Astrocyte of the spinal cord (primary cell): ENCODE measurements at regions not wholly inside any gene's neighbourhood (a gene's known extent, or its start where the extent isn't known, plus 50 kb on each side); places are given as distances from the start of the nearest gene placed in this dataset.

Experiments used
- DNase-seq: peaks from one replicate; pipeline ENCODE4 v3.0.0; 2011; ENCODE audit warnings: low read depth, low spot score
- H3K4me3 ChIP-seq: 2 replicates; pipeline ENCODE4 v1.5.1; 2011; ENCODE audit warnings: low read depth, mild to moderate bottlenecking, low read length, moderate library complexity
- in situ Hi-C: cut with HindIII; loops from 2 replicates; pipeline ENCODE4 v1.10.0; 2017; ENCODE audit warnings: low sequenced_read_pairs
- TF ChIP-seq, protein P1 (sequence below): IDR thresholded peaks from 2 replicates; pipeline ENCODE4 v1.5.1; 2012; ENCODE audit warnings: low read depth, mild to moderate bottlenecking, low read length, inconsistent platforms

DNA sequence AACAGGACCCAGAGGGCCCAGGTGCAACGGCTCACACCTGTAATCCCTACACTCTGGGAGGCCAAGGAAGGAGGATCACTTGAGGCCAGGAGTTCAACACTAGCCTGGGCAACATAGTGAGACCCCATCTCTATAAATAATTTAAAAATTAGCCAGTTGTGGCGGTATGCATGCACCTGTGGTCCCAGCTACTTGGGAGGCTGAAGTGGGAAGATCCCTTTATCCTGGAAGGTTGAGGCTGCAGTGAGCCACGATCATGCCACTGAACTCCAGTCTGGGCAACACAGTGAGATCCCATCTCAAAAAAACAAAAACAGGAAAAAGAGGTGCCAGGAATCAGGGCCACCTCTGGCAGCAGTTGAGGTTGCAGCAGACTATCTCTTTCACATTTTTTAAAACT lies 85.7 kb upstream of the NUDT7 start:
- in situ Hi-C loops: no loop called here

DNA sequence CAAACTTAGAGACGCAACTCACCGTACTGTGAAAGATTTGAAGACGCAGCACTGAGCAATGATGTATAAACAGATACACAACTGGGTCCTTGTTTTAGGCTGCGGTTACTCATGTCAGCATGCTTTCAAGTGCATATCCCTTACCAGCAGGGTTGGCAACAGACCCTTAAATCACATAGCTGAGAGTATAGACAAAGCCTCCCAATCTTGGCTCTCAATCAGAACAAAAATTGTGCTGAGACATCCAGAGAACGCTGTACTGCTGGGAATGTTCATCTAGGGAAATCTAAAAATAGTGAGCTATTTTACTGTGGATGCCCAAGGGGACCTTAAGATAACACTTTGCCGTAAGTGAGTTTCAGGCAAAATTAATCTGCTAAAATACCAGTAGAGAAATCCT lies 84.4 kb upstream of the NUDT7 start:
- DNase-seq: no peak
- TF ChIP-seq, protein P1, sequence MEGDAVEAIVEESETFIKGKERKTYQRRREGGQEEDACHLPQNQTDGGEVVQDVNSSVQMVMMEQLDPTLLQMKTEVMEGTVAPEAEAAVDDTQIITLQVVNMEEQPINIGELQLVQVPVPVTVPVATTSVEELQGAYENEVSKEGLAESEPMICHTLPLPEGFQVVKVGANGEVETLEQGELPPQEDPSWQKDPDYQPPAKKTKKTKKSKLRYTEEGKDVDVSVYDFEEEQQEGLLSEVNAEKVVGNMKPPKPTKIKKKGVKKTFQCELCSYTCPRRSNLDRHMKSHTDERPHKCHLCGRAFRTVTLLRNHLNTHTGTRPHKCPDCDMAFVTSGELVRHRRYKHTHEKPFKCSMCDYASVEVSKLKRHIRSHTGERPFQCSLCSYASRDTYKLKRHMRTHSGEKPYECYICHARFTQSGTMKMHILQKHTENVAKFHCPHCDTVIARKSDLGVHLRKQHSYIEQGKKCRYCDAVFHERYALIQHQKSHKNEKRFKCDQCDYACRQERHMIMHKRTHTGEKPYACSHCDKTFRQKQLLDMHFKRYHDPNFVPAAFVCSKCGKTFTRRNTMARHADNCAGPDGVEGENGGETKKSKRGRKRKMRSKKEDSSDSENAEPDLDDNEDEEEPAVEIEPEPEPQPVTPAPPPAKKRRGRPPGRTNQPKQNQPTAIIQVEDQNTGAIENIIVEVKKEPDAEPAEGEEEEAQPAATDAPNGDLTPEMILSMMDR: no peak
- H3K4me3 ChIP-seq: no peak overlapping the region
- in situ Hi-C loops: no loop called here

More for the DNA sequence above, 85.7 kb upstream of the NUDT7 start:
- DNase-seq: no peak
- no peak overlapping the region for H3K4me3 ChIP-seq
- TF ChIP-seq, protein P1: no peak

DNA sequence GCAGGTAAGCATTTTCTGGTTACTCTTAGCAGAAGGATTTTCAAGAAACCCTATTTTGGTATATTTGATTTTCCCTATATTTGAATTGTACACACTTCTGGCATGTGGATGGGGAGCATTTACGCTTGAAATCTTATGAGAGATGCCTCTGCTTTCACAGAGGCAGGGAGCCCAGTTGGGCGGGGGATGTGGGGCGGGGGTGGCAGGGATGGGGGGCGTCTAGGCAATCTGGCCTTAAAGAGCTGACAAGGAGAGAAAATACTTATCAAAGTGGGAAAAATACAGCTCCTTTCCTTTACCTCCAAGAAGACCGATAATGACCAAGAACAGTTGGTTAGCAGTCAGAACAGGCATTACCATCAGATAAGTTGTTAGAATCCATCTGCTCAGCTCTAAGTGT lies 79.1 kb upstream of the NUDT7 start:
- TF ChIP-seq, protein P1: no peak
- in situ Hi-C loops: no loop called here
- no peak overlapping the region for H3K4me3 ChIP-seq
- DNase-seq: no peak

DNA sequence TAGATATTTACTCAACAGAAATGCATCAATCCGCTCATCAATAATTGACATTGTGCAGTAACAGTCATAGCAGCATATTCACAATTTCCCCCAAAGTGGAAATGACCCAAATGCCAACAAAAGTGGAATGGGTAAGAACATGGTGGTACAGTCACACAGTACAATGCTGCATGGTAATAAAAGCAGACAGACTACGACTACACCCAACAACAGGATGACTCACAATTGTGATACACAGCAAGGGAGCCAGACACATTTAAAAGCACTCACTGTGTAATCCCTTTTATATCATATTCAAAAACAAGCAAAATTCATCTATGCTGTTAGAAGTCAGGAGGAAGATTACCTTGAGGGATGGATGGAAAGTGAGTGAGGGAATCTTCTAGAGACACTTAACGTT lies 76.5 kb upstream of the NUDT7 start:
- no peak overlapping the region for H3K4me3 ChIP-seq
- in situ Hi-C loops: no loop called here
- TF ChIP-seq, protein P1: no peak
- no peak for DNase-seq

DNA sequence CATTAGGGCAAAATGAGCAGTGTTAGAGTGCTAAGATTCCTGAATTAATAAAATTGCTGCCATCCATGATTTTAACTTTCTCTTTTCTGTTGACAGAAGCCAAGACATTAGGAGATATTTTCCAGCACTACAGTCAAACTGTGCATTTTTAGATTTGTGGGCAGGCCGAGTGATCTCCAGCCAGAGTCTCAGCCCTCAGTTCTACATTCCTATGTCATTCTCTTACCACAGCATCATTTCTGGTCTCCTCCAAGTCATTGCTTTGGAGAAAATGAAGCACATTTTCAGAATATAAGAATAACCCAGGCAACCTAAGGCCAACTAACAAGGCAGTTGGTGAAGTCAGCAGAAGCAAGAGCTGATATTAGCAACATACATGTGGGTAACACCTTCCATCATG lies 74.6 kb upstream of the NUDT7 start:
- TF ChIP-seq, protein P1: no peak
- H3K4me3 ChIP-seq: no peak overlapping the region
- in situ Hi-C loops: no loop called here
- peak; percentile 2 for DNase-seq

DNA sequence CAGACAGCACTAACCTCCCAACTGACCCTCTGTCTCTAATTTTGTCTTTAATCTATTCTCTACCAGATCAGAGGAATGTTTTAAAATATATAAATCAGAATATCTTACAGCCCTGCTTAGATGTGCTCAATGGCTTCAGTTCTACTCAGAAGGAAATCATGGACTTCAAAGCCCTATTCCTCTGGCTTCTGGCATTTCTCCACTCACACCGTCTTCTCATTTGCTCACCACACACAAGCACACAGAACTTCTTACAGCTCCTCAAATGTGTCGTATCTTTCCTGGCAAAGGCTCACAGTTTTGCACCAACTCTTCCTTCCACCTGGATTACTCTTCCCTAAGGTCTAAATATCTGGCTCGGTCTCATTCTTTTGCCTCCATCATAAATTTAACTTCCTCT lies 71.6 kb upstream of the NUDT7 start:
- no peak for DNase-seq
- in situ Hi-C loops: no loop called here
- no peak overlapping the region for H3K4me3 ChIP-seq
- TF ChIP-seq, protein P1: no peak

DNA sequence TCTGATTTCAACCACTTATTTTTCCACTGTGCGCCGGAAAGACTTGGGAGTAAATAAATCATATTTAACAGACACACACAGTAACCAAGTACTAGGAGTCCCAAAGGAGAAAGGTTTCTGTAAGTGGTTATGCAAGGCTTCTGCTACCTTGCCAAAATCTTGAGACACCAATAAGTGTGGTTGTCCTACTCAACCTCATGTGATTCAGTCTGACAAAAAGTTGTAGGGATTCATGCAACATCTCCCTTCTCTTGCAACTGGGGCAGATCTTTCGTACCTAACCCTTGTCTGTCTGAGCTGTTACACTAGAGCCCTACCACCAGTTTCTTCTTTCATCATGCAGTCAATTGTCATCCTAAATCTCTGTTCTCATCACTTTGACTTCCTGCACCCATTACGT lies 69.9 kb upstream of the NUDT7 start:
- no peak for DNase-seq
- no peak overlapping the region for H3K4me3 ChIP-seq
- TF ChIP-seq, protein P1: no peak
- in situ Hi-C loops: no loop called here
